GM21717 (cell line): ENCODE measurements at regions not wholly inside any gene's neighbourhood (a gene's known extent, or its start where the extent isn't known, plus 50 kb on each side); places are given as distances from the start of the nearest gene placed in this dataset.
"Not testable (repeated sequence)": the region's sequence is repeated elsewhere in the genome, so short reads cannot be mapped to it uniquely, and the experiment has no call there.

ENCODE experiments used
- ATAC-seq: cut with Tn5 transposase; IDR thresholded peaks from one replicate; pipeline ENCODE4 v1.9.1; 2021; ENCODE audit warnings: mild to moderate bottlenecking, moderate library complexity; ENCODE audit not compliant: unreplicated experiment

GRCh38 chr5:4013106-4013898 lies 417.7 kb downstream of the IRX1 start:
- ATAC-seq: no peak

GRCh38 chr5:4015709-4016108 lies 420.1 kb downstream of the IRX1 start:
- ATAC-seq: no peak

GRCh38 chr5:4017076-4017803 lies 421.6 kb downstream of the IRX1 start:
- ATAC-seq: no peak

GRCh38 chr5:4018007-4018406 lies 422.4 kb downstream of the IRX1 start:
- no peak for ATAC-seq

- ATAC-seq: no peak
These were observed 423.6 kb downstream of the IRX1 start for GRCh38 chr5:4019009-4019769.

GRCh38 chr5:4019841-4020240 lies 424.2 kb downstream of the IRX1 start:
- ATAC-seq: no peak

GRCh38 chr5:4020400-4020799 lies 424.8 kb downstream of the IRX1 start:
- ATAC-seq: no peak

- ATAC-seq: no peak
These were observed 426.5 kb downstream of the IRX1 start for GRCh38 chr5:4022056-4022670.

GRCh38 chr5:4023091-4023752 lies 427.6 kb downstream of the IRX1 start:
- ATAC-seq: no peak

GRCh38 chr5:4023753-4024335 lies 428.2 kb downstream of the IRX1 start:
- no peak for ATAC-seq

- ATAC-seq: no peak
These were observed 431.6 kb downstream of the IRX1 start for GRCh38 chr5:4027088-4027734.

- ATAC-seq: no peak
These were observed 432.8 kb downstream of the IRX1 start for GRCh38 chr5:4028384-4028783.

GRCh38 chr5:4033546-4033945 lies 437.9 kb downstream of the IRX1 start:
- not testable (repeated sequence) for ATAC-seq

GRCh38 chr5:4036861-4037260 lies 441.2 kb downstream of the IRX1 start:
- no peak for ATAC-seq

GRCh38 chr5:4038994-4039393 lies 443.4 kb downstream of the IRX1 start:
- ATAC-seq: no peak

GRCh38 chr5:4042311-4042710 lies 446.7 kb downstream of the IRX1 start:
- no peak for ATAC-seq

GRCh38 chr5:4043135-4043534 lies 447.5 kb downstream of the IRX1 start:
- no peak for ATAC-seq

GRCh38 chr5:4044881-4045280 lies 449.2 kb downstream of the IRX1 start:
- no peak for ATAC-seq

GRCh38 chr5:4048398-4048797 lies 452.8 kb downstream of the IRX1 start:
- ATAC-seq: no peak

- no peak for ATAC-seq
These were observed 454.6 kb downstream of the IRX1 start for GRCh38 chr5:4050203-4050602.
